HG02642 (cell line): ENCODE measurements at regions not wholly inside any gene's neighbourhood (a gene's known extent, or its start where the extent isn't known, plus 50 kb on each side); places are given as distances from the start of the nearest gene placed in this dataset.

Source experiments
- ATAC-seq: cut with Tn5 transposase; IDR thresholded peaks from one replicate; pipeline ENCODE4 v1.9.1; 2021; ENCODE audit warnings: mild to moderate bottlenecking; ENCODE audit not compliant: unreplicated experiment, poor library complexity

DNA sequence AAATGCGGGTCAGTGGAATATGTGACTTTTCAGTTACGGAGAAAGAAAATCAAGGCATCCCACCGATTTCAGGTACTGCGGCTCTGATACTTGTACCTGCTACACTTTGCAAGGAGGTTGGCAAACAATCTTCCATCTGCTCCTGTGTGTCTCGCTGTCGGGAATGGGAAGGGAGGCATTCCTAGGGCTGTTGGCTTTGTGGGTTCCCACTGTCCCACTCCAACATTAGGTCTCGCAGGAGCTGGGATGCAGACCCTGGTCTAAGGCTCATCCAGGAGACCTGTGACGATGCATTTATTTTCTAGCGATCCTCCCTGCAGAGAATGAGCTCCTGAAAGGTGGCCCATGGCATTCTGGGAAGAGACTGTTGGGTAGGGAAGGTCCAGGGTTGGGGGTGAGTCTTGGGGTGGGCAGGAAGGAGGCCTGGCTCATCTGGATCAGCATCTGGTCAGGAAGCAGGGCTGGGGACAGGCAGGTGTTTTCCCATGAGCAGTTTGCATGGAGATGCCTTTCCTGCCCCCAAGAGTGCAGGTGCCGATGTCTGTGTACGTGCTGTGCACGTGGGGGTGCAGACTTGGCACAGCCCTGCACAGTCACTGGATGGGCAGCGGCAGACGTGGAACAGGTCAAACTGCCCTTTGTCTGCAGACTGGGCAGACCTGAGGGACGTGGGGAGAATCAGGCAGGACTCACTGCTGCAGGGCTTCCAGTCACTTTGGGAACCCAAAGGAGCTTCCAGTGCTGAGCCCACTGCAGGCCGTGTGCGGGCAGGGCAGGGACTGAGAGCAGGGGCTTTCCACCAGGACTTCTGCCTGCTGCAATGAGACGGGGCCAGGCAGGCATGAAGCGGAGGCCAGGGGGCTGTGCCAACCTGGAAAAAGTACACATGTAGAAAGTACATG lies 152.4 kb downstream of the TEX29 start:
- no peak for ATAC-seq

DNA sequence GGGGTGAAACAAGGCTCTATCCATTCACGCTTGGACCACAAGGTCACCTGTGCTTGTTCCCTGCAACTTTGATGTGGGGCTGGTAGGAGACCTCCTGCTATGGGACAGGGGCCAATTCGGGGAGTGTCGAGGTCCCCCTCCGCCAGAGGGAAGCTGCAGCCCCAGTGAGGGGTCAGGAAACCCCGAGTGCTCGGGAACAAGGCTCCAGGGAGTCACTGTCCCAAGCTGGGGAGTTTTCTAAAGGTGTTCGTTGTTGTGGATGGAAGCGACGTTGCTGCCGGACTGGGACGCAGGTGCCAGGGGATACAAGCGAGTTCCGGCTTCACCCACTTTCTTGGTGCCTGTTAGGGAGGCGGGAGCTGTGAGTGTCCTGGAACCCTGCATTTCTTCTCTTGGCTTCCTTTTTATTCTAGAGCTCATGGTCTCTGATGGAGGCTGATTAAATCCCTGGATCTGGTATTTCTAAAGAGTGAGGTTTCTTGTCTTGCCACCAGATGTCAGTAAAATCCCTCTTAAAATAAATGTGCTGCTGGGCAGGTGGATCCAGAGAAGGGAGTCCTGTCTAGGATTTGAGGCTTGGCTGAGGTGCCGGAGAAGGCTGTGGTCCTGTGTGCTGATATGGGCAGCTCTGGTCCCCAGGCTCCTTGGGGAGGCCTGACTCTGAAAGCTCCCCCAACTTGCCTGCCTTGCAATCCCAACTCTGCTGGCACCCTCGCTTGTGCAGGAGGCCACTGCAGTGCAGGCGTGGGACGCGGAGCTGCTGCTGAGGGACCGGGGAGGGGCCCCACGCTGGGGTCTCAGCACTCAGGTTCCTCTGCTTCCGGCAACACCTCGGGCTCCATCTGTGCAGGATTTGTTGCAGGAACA lies 153.9 kb downstream of the TEX29 start:
- ATAC-seq, result no peak

- no peak for ATAC-seq
These were observed 155.0 kb downstream of the TEX29 start for GRCh38 chr13:111475488-111475887.

DNA sequence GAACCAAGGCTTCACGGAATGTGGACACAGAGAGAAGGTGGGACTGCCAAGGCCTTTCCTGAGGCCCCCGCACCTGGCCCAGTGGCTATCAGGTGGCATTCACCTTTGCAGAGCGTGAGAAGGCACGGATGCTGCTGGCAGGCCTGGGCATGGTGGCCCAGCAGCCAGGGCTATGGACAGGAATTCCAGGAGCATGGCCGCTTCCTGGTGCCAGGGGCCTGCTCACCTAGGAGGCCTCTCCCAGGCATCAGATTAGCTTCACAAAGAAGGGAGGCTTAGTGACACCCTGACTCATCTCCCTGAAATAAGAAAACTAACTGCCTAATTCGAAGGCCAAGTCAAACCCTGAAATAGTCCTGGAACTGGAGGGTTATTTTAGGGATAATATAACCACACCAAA lies 155.8 kb downstream of the TEX29 start:
- no peak for ATAC-seq

GRCh38 chr13:111479412-111479811 lies 159.0 kb downstream of the TEX29 start:
- no peak for ATAC-seq

GRCh38 chr13:111480503-111480902 lies 160.1 kb downstream of the TEX29 start:
- no peak for ATAC-seq

- ATAC-seq, result no peak
These were observed 160.5 kb downstream of the TEX29 start for GRCh38 chr13:111480976-111481375.

GRCh38 chr13:111482126-111482525 lies 161.7 kb downstream of the TEX29 start:
- ATAC-seq, result no peak

GRCh38 chr13:111482806-111483620 lies 162.6 kb downstream of the TEX29 start:
- ATAC-seq, result no peak

GRCh38 chr13:111483621-111483987 lies 163.2 kb downstream of the TEX29 start:
- ATAC-seq, result no peak

GRCh38 chr13:111484141-111484925 lies 163.9 kb downstream of the TEX29 start:
- ATAC-seq, result no peak

GRCh38 chr13:111484959-111485358 lies 164.5 kb downstream of the TEX29 start:
- ATAC-seq, result no peak

GRCh38 chr13:111485491-111486250 lies 165.2 kb downstream of the TEX29 start:
- no peak for ATAC-seq

- no peak for ATAC-seq
These were observed 165.9 kb downstream of the TEX29 start for GRCh38 chr13:111486331-111486730.

DNA sequence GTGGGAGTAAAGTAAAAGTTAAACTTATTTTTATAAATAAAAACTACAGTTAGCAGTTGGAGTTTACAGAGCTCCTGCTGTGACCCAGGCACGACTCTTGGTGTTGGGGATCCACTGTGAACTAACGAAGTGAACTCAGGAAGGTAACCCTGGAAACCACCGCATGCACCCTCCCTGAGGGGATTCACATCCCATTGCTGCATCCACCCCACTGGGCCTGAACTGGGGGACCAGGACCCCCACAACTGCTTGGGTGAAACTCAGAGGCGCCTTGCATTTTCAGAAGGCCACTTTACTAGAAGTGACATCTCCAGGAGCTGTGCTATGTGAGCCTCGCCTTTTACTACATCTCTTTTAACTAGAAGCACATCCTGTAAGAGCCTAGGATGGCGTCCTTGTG lies 166.4 kb downstream of the TEX29 start:
- ATAC-seq, result no peak

DNA sequence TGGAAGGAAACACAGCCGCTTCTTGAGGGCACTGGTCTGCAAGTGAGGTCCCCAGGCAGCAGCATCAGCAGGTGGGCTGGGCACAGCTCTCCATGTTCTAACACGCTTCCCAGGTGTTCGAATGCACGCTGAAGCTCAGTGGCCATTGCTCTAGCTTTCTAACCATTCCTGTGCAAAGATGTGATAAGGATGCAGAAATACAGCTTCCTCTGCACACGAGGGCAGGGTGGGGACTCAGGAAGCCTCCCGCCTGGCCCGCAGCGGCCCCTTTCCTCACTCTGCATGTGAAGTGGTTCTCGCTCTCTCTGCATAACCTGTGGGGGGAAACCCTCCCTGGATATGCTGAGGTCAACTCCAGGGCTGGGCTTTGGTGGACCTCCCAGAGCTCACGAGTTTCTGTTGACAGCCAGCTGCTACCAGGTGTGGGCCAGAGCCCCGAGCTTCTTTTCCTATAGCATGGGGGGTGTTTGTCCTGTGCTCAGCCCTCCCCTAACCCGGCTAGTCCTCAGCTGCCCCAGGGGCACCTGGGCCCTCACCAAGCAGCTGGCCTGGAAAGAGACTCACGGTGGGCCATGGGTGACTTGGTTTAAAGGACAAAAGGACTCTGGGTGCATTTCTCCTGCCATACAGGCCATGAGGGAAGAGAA lies 168.2 kb downstream of the TEX29 start:
- no peak for ATAC-seq

- ATAC-seq, result no peak
These were observed 168.9 kb downstream of the TEX29 start for GRCh38 chr13:111489301-111489700.

DNA sequence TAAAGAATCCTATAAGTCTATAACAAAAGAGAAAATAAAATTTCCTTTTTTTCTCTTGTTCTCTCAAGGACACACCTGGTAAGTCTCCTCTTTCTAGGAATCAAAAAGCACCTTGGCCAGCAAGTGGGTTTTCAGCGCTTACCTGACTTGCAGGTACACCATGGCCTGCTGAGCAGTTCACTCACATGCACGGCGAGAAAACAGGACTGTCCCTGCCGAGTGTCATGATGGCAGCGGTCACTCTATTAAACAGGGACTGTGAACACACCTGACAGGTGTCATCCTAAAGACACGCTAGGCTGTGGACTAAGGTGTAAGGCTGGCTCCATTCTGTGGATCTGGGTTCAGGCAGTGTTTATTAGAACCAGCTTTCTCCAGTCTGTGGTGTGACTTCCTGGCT lies 170.2 kb downstream of the TEX29 start:
- no peak for ATAC-seq

DNA sequence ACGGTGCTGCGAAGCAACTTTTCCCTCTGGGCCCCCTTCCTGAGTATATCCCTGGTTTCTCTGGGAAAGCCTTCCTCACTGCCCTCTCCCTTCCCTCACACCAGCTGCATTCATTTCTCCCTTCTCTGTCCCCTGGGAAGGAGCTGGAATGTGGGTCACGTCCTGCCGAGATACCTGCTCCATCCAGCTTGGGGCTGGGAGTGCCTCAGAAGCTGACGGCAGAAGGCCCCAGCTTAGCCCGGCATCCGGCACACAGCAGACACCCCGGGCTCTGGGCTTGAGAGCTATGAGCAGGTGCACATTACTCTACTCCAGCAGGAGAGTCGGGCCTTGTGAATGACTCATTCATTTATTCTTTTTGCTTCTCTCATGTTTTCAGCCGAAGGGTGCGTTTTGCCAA lies 170.6 kb downstream of the TEX29 start:
- no peak for ATAC-seq
